Rectal smooth muscle tissue (tissue), 1 donor: ENCODE measurements at regions not wholly inside any gene's neighbourhood (a gene's known extent, or its start where the extent isn't known, plus 50 kb on each side); places are given as distances from the start of the nearest gene placed in this dataset.
"Not testable (repeated sequence)": the region's sequence is repeated elsewhere in the genome, so short reads cannot be mapped to it uniquely, and the experiment has no call there.

ENCODE experiments used
- H3K27ac ChIP-seq: one replicate; pipeline ENCODE4 v1.7.0; 2013; ENCODE audit warnings: low read depth, low read length, inconsistent platforms
- H3K27me3 ChIP-seq: one replicate; pipeline ENCODE4 v1.7.0; 2013; ENCODE audit warnings: low read length; ENCODE audit not compliant: control insufficient read depth, insufficient read depth
- H3K36me3 ChIP-seq: one replicate; pipeline ENCODE4 v1.7.0; 2013; ENCODE audit warnings: low read length; ENCODE audit not compliant: control insufficient read depth, insufficient read depth
- H3K4me1 ChIP-seq: one replicate; pipeline ENCODE4 v1.7.0; 2013; ENCODE audit warnings: low read length; ENCODE audit not compliant: control insufficient read depth, insufficient read depth
- H3K4me3 ChIP-seq: one replicate; pipeline ENCODE4 v1.7.0; 2013; ENCODE audit warnings: low read length
- H3K9ac ChIP-seq: one replicate; pipeline ENCODE4 v1.7.0; 2013; ENCODE audit warnings: low read length

GRCh38 chr6:115495184-115495583 lies 565.5 kb downstream of the FRK start:
- H3K9ac ChIP-seq: no peak overlapping the region
- H3K27ac ChIP-seq: no peak overlapping the region
- no peak overlapping the region for H3K4me3 ChIP-seq

GRCh38 chr6:115487331-115487730 lies 573.4 kb downstream of the FRK start:
- no peaks in the 10 kb centered on the region for H3K27me3 ChIP-seq
- no peak overlapping the region for H3K4me3 ChIP-seq
- H3K27ac ChIP-seq: no peak overlapping the region
- H3K36me3 ChIP-seq: no peaks in the 10 kb centered on the region
- H3K4me1 ChIP-seq: no peaks in the 10 kb centered on the region
- no peak overlapping the region for H3K9ac ChIP-seq

More at GRCh38 chr6:115495184-115495583, 565.5 kb downstream of the FRK start:
- H3K27me3 ChIP-seq: no peaks in the 10 kb centered on the region
- H3K36me3 ChIP-seq: no peaks in the 10 kb centered on the region
- no peaks in the 10 kb centered on the region for H3K4me1 ChIP-seq

GRCh38 chr6:115485400-115485799 lies 575.3 kb downstream of the FRK start:
- H3K9ac ChIP-seq: no peak overlapping the region
- no peak overlapping the region for H3K27ac ChIP-seq
- H3K4me3 ChIP-seq: no peak overlapping the region
- H3K4me1 ChIP-seq: no peaks in the 10 kb centered on the region
- no peaks in the 10 kb centered on the region for H3K27me3 ChIP-seq
- no peaks in the 10 kb centered on the region for H3K36me3 ChIP-seq

- not testable (repeated sequence) for H3K27me3 ChIP-seq, H3K9ac ChIP-seq, H3K27ac ChIP-seq, H3K36me3 ChIP-seq, H3K4me3 ChIP-seq, H3K4me1 ChIP-seq
Measured at GRCh38 chr6:115480543-115480942, 580.1 kb downstream of the FRK start.

- no peaks in the 10 kb centered on the region for H3K27me3 ChIP-seq
- H3K27ac ChIP-seq: no peak overlapping the region
- no peaks in the 10 kb centered on the region for H3K36me3 ChIP-seq
- no peak overlapping the region for H3K4me3 ChIP-seq
- H3K4me1 ChIP-seq: no peaks in the 10 kb centered on the region
- H3K9ac ChIP-seq: no peak overlapping the region
Measured at GRCh38 chr6:115474443-115475041, 586.1 kb downstream of the FRK start.

GRCh38 chr6:115468272-115469005 lies 592.3 kb downstream of the FRK start:
- no peak overlapping the region for H3K9ac ChIP-seq
- H3K4me1 ChIP-seq: no peaks in the 10 kb centered on the region
- no peak overlapping the region for H3K4me3 ChIP-seq
- H3K36me3 ChIP-seq: no peaks in the 10 kb centered on the region
- no peaks in the 10 kb centered on the region for H3K27me3 ChIP-seq
- no peak overlapping the region for H3K27ac ChIP-seq

GRCh38 chr6:115467726-115468125 lies 593.0 kb downstream of the FRK start:
- no peak overlapping the region for H3K9ac ChIP-seq

GRCh38 chr6:115460913-115461312 lies 599.8 kb downstream of the FRK start:
- no peak overlapping the region for H3K4me3 ChIP-seq

More at GRCh38 chr6:115467726-115468125, 593.0 kb downstream of the FRK start:
- no peaks in the 10 kb centered on the region for H3K36me3 ChIP-seq
- no peak overlapping the region for H3K4me3 ChIP-seq
- H3K27me3 ChIP-seq: no peaks in the 10 kb centered on the region
- H3K4me1 ChIP-seq: no peaks in the 10 kb centered on the region
- H3K27ac ChIP-seq: no peak overlapping the region

GRCh38 chr6:115456848-115457247 lies 603.8 kb downstream of the FRK start:
- Histone ChIP-seq H3K4me3 (no peak overlapping the region), H3K9ac (no peak overlapping the region), H3K27ac (no peak overlapping the region), H3K36me3 (no peaks in the 10 kb centered on the region), H3K27me3 (no peaks in the 10 kb centered on the region), H3K4me1 (no peaks in the 10 kb centered on the region)

More at GRCh38 chr6:115460913-115461312, 599.8 kb downstream of the FRK start:
- no peaks in the 10 kb centered on the region for H3K36me3 ChIP-seq
- H3K4me1 ChIP-seq: no peaks in the 10 kb centered on the region
- H3K27me3 ChIP-seq: no peaks in the 10 kb centered on the region
- no peak overlapping the region for H3K9ac ChIP-seq
- H3K27ac ChIP-seq: no peak overlapping the region

- H3K36me3 ChIP-seq: no peaks in the 10 kb centered on the region
- H3K27ac ChIP-seq: no peak overlapping the region
- H3K27me3 ChIP-seq: no peaks in the 10 kb centered on the region
- no peaks in the 10 kb centered on the region for H3K4me1 ChIP-seq
- H3K4me3 ChIP-seq: no peak overlapping the region
- H3K9ac ChIP-seq: no peak overlapping the region
Measured at GRCh38 chr6:115443825-115444478, 616.7 kb downstream of the FRK start.

- Histone ChIP-seq H3K9ac (no peak overlapping the region), H3K4me3 (no peak overlapping the region), H3K36me3 (no peaks in the 10 kb centered on the region), H3K27me3 (no peaks in the 10 kb centered on the region), H3K4me1 (no peaks in the 10 kb centered on the region), H3K27ac (no peak overlapping the region)
Measured at GRCh38 chr6:115442323-115442722, 618.4 kb downstream of the FRK start.

- Histone ChIP-seq H3K27me3 (no peaks in the 10 kb centered on the region), H3K4me3 (no peak overlapping the region), H3K36me3 (no peaks in the 10 kb centered on the region), H3K27ac (no peak overlapping the region), H3K9ac (no peak overlapping the region), H3K4me1 (no peaks in the 10 kb centered on the region)
Measured at GRCh38 chr6:115441651-115442050, 619.0 kb downstream of the FRK start.
